ENCODE measurements at regions not wholly inside any gene's neighbourhood (a gene's known extent, or its start where the extent isn't known, plus 50 kb on each side); places are given as distances from the start of the nearest gene placed in this dataset.

DNA sequence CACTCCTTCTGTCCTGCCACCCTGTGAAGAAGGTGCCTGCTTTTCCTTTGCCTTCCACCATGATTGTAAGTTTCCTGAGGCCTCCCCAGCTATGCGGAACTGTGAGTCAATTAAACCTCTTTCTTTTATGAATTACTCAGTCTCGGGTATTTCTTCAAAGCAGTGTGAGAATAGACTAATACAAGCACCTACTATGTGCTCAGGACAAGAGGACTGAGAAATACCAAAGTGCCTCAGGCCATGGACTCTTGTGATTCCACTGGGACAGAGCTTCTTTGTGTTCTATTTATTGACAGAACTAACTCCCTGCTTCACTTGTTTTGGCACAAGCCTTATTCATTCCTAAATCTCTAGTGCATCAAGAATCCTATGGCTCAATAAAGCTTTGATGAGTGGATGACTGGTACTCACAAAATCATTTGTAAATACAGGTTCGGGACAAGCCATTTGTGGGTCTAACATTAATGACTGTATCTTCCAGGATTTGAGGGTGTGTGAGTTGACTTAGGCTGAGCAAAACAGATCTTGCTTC lies 204.2 kb downstream of the PDCD6IP start:
- Histone ChIP-seq H3K36me3 (ENCODE audit: control insufficient read depth, insufficient read depth, low read length) (no peaks in the 10 kb centered on the region), H3K4me3 (ENCODE audit: low read depth, low read length) (no peak overlapping the region), H3K27me3 (ENCODE audit: control insufficient read depth, insufficient read depth, low read length) (no peaks in the 10 kb centered on the region)
- no peak for DNase-seq (ENCODE audit: low read depth)
- TF ChIP-seq, protein P1, sequence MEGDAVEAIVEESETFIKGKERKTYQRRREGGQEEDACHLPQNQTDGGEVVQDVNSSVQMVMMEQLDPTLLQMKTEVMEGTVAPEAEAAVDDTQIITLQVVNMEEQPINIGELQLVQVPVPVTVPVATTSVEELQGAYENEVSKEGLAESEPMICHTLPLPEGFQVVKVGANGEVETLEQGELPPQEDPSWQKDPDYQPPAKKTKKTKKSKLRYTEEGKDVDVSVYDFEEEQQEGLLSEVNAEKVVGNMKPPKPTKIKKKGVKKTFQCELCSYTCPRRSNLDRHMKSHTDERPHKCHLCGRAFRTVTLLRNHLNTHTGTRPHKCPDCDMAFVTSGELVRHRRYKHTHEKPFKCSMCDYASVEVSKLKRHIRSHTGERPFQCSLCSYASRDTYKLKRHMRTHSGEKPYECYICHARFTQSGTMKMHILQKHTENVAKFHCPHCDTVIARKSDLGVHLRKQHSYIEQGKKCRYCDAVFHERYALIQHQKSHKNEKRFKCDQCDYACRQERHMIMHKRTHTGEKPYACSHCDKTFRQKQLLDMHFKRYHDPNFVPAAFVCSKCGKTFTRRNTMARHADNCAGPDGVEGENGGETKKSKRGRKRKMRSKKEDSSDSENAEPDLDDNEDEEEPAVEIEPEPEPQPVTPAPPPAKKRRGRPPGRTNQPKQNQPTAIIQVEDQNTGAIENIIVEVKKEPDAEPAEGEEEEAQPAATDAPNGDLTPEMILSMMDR (IDR thresholded peaks at IDR 0.05; ENCODE audit: insufficient read depth, low read depth, low read length): no peak
- CTCF ChIA-PET: interaction anchor here (2.0 kb wide), 1 partner anchor 12 kb away, joined by 5 read pairs; no protein-coding TSS in a partner anchor
- POLR2A ChIA-PET: no interaction called here

DNA sequence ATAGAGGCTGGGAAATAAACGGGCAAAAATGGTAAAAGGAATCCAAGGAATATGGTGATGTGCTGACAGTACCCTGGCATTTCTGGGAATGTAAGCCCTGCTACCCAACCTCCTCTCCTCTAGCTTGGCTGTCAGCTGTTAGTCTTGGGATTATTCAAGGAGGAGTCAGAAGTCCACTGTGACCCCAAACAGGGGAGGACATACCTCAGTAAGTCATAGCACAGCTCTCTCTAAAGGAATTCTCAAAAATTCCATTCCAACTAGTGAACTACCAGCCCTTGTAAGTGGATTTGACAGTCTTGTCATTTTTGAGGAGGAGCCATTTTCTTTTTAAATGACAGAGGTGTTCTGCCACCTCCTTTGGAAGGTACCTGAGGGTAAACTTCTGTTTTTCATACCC lies 207.5 kb downstream of the PDCD6IP start:
- CTCF ChIA-PET: interaction anchor here (0.9 to 1.8 kb wide), 2 partner anchors 9 to 12 kb away, joined by 3 to 7 read pairs; no protein-coding TSS in a partner anchor
- POLR2A ChIA-PET: no interaction called here
- H3K27me3 ChIP-seq (ENCODE audit: control insufficient read depth, insufficient read depth, low read length): no peaks in the 10 kb centered on the region
- TF ChIP-seq, protein P1 (IDR thresholded peaks at IDR 0.05; ENCODE audit: insufficient read depth, low read depth, low read length): no peak
- no peak for DNase-seq (ENCODE audit: low read depth)
- no peak overlapping the region for H3K4me3 ChIP-seq (ENCODE audit: low read depth, low read length)
- H3K36me3 ChIP-seq (ENCODE audit: control insufficient read depth, insufficient read depth, low read length): no peaks in the 10 kb centered on the region

DNA sequence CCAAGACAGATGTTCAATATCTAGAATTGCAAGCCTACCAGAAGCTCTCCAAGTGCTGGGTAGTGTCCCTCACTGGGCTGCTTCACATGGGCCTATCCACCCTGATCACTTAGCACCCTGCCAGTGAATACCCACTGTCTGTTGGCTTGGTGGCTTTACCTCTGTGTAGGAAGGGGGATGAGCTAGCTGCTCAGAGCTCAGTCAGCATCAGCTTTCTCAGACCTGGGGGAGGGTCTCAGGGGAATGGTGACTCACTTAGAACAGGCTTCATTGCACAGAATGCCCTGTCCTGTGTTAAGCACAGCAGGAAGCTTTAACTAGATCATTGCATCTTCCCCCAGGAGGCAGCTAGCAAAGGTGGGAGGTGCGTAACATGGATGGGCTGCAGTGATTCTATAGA lies 209.8 kb downstream of the PDCD6IP start:
- H3K27me3 ChIP-seq (ENCODE audit: control insufficient read depth, insufficient read depth, low read length): no peaks in the 10 kb centered on the region
- H3K4me3 ChIP-seq (ENCODE audit: low read depth, low read length): no peak overlapping the region
- TF ChIP-seq, protein P1 (IDR thresholded peaks at IDR 0.05; ENCODE audit: insufficient read depth, low read depth, low read length): no peak
- CTCF ChIA-PET: interaction anchor here (1.0 kb wide), 1 partner anchor 11 kb away, joined by 3 read pairs; no protein-coding TSS in a partner anchor
- no peaks in the 10 kb centered on the region for H3K36me3 ChIP-seq (ENCODE audit: control insufficient read depth, insufficient read depth, low read length)
- no peak for DNase-seq (ENCODE audit: low read depth)
- POLR2A ChIA-PET: no interaction called here

DNA sequence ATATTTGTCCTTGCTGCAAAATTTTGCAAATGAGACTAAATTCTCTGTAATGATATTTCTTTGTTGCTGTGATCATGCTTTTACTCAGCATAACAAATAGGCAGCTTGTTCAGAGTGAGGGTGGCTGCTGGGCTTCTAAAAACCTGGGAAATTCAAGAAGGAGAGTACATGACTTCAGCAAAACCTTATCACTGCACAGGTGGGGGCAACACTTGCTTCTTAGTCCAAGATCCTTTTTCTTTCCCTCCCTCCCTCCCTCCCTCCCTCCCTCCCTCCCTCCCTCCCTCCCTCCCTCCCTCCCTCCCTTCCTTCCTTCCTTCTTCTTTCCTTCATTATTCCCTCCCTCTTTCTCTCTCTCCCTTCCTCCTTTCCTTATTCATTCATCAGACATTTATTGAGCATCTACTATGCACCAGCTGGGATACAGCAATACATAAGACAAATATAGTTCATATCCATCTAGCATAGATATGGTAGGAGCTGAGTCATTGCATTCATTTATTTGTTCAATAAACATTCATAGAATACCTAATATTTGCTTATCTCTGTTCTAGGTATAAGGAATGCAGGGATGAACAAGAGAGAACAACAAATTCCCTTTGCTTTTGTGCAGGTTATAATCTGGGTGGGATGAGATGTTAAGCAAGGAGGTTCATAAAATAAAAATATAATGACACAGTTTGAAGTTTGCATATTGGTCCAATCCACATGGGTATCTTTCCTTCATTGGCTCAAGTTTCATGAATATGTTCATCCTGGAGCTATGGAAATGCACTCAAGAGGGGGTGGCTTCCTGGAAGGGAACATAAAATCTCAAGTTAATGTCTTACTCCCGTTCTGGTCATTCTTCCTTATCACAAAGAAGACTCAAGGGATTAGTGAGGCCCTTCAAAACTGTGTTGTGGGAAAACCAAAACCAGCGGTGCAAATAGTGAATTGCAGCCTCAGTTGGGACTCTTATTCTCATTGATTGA lies 210.7 kb downstream of the PDCD6IP start:
- POLR2A ChIA-PET: no interaction called here
- no peak for DNase-seq (ENCODE audit: low read depth)
- Histone ChIP-seq H3K36me3 (ENCODE audit: control insufficient read depth, insufficient read depth, low read length) (no peaks in the 10 kb centered on the region), H3K4me3 (ENCODE audit: low read depth, low read length) (no peak overlapping the region), H3K27me3 (ENCODE audit: control insufficient read depth, insufficient read depth, low read length) (no peaks in the 10 kb centered on the region)
- CTCF ChIA-PET: interaction anchor here (1.0 kb wide), 1 partner anchor 10 kb away, joined by 3 read pairs; no protein-coding TSS in a partner anchor
- TF ChIP-seq, protein P1 (IDR thresholded peaks at IDR 0.05; ENCODE audit: insufficient read depth, low read depth, low read length): no peak

All from BJ (cell line).